Transverse colon (tissue), 4 donors: ENCODE measurements at regions not wholly inside any gene's neighbourhood (a gene's known extent, or its start where the extent isn't known, plus 50 kb on each side); places are given as distances from the start of the nearest gene placed in this dataset.

Source experiments
- POLR2A ChIP-seq: fragments of 450-650 bp; IDR thresholded peaks from one replicate; pipeline ENCODE4 v1.6.1; 2016; ENCODE audit warnings: antibody characterized with exemption, mild to moderate bottlenecking, moderate library complexity
- POLR2AphosphoS5 ChIP-seq, 3 donors: sonication (generic); formaldehyde crosslinking; IDR thresholded peaks; one replicate each; pipeline ENCODE4 v1.6.1; 2016; ENCODE audit warnings: antibody characterized with exemption in 3 of 3
- TF ChIP-seq, protein P1 (sequence below), 5 experiments: fragments of 200-600 bp in 3 of 5; fragments of 450-650 bp in 2 of 5; sonication (generic) in 3 of 5; IDR thresholded peaks; 1 replicate in 2 of 5; 2 replicates in 3 of 5; pipeline ENCODE4 v1.5.1; 2016 to 2017; ENCODE audit warnings: antibody characterized with exemption in 5 of 5, inconsistent platforms in 3 of 5, mild to moderate bottlenecking in 2 of 5, moderate library complexity in 1 of 5

DNA sequence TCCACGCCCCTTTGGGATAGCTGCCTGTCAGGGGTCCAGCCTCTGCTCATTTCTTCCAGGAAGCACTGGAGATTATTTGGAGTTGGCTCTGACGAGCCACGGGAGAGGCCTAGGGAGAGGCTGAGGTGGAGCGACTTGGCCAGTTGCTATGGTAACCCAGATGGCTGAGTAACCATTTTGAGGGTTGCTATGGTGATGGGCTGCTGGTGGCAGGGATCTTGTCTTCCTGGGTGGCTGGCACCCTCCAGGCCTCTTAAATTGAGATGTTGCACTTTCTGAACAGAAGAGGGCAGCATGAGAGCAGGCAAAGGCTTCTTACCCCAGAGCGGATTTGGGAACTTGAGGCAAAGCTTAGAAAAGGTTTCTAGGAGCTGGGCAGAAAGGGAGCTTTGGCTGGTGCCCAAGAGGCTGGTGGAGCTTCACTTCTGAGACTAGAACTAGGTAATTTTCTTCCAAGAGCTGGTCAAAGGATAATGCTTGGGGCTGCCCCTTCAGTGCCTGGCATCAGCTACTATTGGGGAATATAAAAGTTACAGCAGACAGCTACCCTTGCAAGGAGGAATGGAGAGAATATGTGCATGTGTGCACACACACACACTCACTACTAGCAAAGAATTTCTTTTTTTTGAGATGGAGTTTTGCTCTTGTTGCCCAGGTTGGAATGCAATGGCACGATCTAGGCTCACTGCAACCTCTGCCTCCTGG, 72.5 kb downstream of the NDUFS5 start:
- TF ChIP-seq POLR2AphosphoS5 (IDR thresholded peaks at IDR 0.05) (no peak), POLR2A (no peak)
- TF ChIP-seq, protein P1, sequence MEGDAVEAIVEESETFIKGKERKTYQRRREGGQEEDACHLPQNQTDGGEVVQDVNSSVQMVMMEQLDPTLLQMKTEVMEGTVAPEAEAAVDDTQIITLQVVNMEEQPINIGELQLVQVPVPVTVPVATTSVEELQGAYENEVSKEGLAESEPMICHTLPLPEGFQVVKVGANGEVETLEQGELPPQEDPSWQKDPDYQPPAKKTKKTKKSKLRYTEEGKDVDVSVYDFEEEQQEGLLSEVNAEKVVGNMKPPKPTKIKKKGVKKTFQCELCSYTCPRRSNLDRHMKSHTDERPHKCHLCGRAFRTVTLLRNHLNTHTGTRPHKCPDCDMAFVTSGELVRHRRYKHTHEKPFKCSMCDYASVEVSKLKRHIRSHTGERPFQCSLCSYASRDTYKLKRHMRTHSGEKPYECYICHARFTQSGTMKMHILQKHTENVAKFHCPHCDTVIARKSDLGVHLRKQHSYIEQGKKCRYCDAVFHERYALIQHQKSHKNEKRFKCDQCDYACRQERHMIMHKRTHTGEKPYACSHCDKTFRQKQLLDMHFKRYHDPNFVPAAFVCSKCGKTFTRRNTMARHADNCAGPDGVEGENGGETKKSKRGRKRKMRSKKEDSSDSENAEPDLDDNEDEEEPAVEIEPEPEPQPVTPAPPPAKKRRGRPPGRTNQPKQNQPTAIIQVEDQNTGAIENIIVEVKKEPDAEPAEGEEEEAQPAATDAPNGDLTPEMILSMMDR (IDR thresholded peaks at IDR 0.05) = peak; percentile 62 to 73 (median 70)
